Activated naive CD4-positive, alpha-beta T cell treated with anti-CD3 and anti-CD28 coated beads for 36 hours (primary cell): ENCODE measurements at regions not wholly inside any gene's neighbourhood (a gene's known extent, or its start where the extent isn't known, plus 50 kb on each side); places are given as distances from the start of the nearest gene placed in this dataset.
"Not testable (repeated sequence)": the region's sequence is repeated elsewhere in the genome, so short reads cannot be mapped to it uniquely, and the experiment has no call there.

ENCODE experiments used
- CTCF ChIA-PET: fragments of 350-600 bp; sonication (Branson Sonifier 250); formaldehyde crosslinking; loops from one replicate; lab custom pipeline; 2021; ENCODE audit warnings: antibody characterized with exemption; lab: Charles Lee
- DNase-seq: peaks from one replicate; pipeline ENCODE4 v3.0.0-alpha.2; 2020
- H3K27ac Mint-ChIP-seq: one replicate; pipeline ENCODE4 v1.8.0; 2021; ENCODE audit warnings: mild to moderate bottlenecking, mixed read lengths
- H3K27me3 Mint-ChIP-seq: one replicate; pipeline ENCODE4 v1.8.0; 2021; ENCODE audit warnings: low read depth, mixed read lengths
- H3K36me3 Mint-ChIP-seq: one replicate; pipeline ENCODE4 v1.8.0; 2021; ENCODE audit warnings: low read depth, mixed read lengths
- H3K4me1 Mint-ChIP-seq: one replicate; pipeline ENCODE4 v1.8.0; 2021; ENCODE audit warnings: low read depth, mixed read lengths
- H3K4me3 Mint-ChIP-seq: one replicate; pipeline ENCODE4 v1.8.0; 2021; ENCODE audit warnings: mild to moderate bottlenecking, moderate library complexity, mixed read lengths
- H3K9me3 Mint-ChIP-seq: one replicate; pipeline ENCODE4 v1.8.0; 2021; ENCODE audit warnings: mixed read lengths
- intact Hi-C: fragments of 100-400 bp; cut with micrococcal nuclease; formaldehyde crosslinking; loops from one replicate; pipeline ENCODE4 v1.15.1; 2023

- intact Hi-C loops, H3K27ac Mint-ChIP-seq, H3K4me3 Mint-ChIP-seq, H3K9me3 Mint-ChIP-seq, H3K27me3 Mint-ChIP-seq, H3K4me1 Mint-ChIP-seq, DNase-seq, H3K36me3 Mint-ChIP-seq, CTCF ChIA-PET: not testable (repeated sequence)
Measured at GRCh38 chr3:62951880-62952279, 76.7 kb upstream of the CADPS start.

GRCh38 chr3:62954580-62954979 lies 79.4 kb upstream of the CADPS start:
- Mint-ChIP-seq H3K36me3 (no peaks in the 10 kb centered on the region), H3K4me1 (no peaks in the 10 kb centered on the region), H3K27me3 (no peaks in the 10 kb centered on the region), H3K4me3 (no peak overlapping the region), H3K27ac (no peak overlapping the region), H3K9me3 (peaks cover 2% of the 10 kb centered on the region)
- intact Hi-C loops: no loop called here
- no peak for DNase-seq
- CTCF ChIA-PET: no interaction called here

DNA sequence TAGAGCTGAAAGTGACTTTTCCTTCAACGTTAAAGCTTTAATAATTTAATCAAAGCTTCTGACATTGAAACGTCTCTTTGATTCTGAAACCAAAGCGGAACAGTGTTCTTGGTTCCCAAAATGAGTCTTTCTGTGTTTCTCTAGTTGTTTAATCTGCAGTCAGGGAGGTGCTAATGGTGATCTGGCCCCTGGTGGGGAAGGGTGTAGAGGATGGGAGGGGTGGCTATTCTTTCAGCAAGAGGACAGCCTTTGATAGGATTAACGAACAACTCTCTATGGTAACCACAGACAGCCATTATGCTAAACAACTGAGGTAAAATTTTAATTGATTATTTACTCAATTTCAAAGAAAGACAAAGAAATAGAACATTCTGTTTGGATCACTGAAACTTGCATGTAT lies 79.9 kb upstream of the CADPS start:
- DNase-seq: no peak
- CTCF ChIA-PET: no interaction called here
- H3K27me3 Mint-ChIP-seq: no peaks in the 10 kb centered on the region
- peaks cover 2% of the 10 kb centered on the region for H3K9me3 Mint-ChIP-seq
- no peak overlapping the region for H3K27ac Mint-ChIP-seq
- no peaks in the 10 kb centered on the region for H3K36me3 Mint-ChIP-seq
- H3K4me3 Mint-ChIP-seq: no peak overlapping the region
- intact Hi-C loops: no loop called here
- no peaks in the 10 kb centered on the region for H3K4me1 Mint-ChIP-seq

- no peak for DNase-seq
- CTCF ChIA-PET: no interaction called here
Measured at GRCh38 chr3:62956411-62956810, 81.2 kb upstream of the CADPS start.

DNA sequence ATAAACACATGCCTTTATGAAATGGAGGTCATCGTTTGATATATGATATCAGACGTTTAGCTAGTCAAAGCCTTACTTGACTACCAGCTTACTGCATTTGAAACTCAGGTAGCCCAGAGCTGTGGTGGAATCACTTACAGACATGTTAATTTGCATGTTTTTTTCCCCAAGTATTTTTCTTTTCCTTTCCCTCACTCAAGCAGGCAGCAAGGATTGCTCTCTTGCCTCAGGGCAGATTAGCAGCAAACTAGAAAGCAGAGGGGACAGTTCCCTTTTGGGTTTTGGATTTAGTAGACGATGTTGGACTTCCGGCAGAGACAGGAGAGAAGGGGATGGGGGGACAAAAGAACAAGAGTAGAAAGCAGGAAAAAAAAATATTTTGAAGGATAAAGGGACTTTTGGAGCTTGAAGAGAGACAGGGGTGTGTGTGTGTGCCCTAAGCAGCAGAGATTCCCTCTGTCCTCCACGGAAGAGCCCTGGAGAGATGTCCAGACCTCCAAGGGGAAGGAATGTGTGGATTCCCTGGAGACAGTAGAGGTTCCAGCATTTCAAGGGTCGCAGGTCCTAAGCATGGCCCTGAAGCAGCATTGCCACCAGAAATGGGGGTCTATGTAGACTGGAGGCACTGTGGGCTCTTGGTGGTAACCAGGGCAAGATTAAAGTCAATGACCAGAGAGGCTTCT lies 86.8 kb upstream of the CADPS start:
- no peak for DNase-seq
- no peaks in the 10 kb centered on the region for H3K36me3 Mint-ChIP-seq
- no peak overlapping the region for H3K4me3 Mint-ChIP-seq
- no peaks in the 10 kb centered on the region for H3K4me1 Mint-ChIP-seq
- intact Hi-C loops: no loop called here
- peaks cover 3% of the 10 kb centered on the region for H3K9me3 Mint-ChIP-seq
- H3K27me3 Mint-ChIP-seq: no peaks in the 10 kb centered on the region
- H3K27ac Mint-ChIP-seq: no peak overlapping the region
- CTCF ChIA-PET: no interaction called here

More at GRCh38 chr3:62956411-62956810, 81.2 kb upstream of the CADPS start:
- no peak overlapping the region for H3K27ac Mint-ChIP-seq
- H3K4me3 Mint-ChIP-seq: no peak overlapping the region
- no peaks in the 10 kb centered on the region for H3K36me3 Mint-ChIP-seq
- no peaks in the 10 kb centered on the region for H3K4me1 Mint-ChIP-seq
- H3K9me3 Mint-ChIP-seq: peaks cover 2% of the 10 kb centered on the region
- no peaks in the 10 kb centered on the region for H3K27me3 Mint-ChIP-seq
- intact Hi-C loops: no loop called here

DNA sequence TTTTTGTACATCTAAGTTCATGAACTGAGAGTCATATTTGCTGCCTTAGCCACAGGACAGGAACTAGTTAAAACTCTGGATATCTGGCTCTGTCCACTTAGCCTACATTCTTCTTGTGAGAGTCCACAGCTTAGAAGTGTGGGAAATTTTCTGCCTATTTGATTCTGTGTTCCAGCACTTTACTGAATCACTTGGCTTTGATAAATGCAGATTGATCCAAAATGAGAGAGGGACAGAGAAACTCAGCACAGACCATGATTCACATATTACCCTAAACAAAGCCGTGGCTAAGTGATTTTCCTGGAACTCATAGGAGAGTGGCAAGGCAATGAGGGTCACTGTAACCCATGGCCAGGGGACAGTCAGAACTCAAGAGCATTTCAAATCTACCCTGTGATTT lies 87.5 kb upstream of the CADPS start:
- H3K9me3 Mint-ChIP-seq: peaks cover 3% of the 10 kb centered on the region
- no peak overlapping the region for H3K27ac Mint-ChIP-seq
- no peak for DNase-seq
- no peaks in the 10 kb centered on the region for H3K36me3 Mint-ChIP-seq
- H3K4me3 Mint-ChIP-seq: no peak overlapping the region
- intact Hi-C loops: no loop called here
- CTCF ChIA-PET: no interaction called here
- no peaks in the 10 kb centered on the region for H3K4me1 Mint-ChIP-seq
- H3K27me3 Mint-ChIP-seq: no peaks in the 10 kb centered on the region

- no peak for DNase-seq
- Mint-ChIP-seq H3K4me3 (no peak overlapping the region), H3K36me3 (no peaks in the 10 kb centered on the region), H3K27ac (no peak overlapping the region), H3K4me1 (no peaks in the 10 kb centered on the region), H3K9me3 (peaks cover 3% of the 10 kb centered on the region), H3K27me3 (no peaks in the 10 kb centered on the region)
- CTCF ChIA-PET: no interaction called here
- intact Hi-C loops: no loop called here
Measured at GRCh38 chr3:62965311-62965710, 90.1 kb upstream of the CADPS start.

DNA sequence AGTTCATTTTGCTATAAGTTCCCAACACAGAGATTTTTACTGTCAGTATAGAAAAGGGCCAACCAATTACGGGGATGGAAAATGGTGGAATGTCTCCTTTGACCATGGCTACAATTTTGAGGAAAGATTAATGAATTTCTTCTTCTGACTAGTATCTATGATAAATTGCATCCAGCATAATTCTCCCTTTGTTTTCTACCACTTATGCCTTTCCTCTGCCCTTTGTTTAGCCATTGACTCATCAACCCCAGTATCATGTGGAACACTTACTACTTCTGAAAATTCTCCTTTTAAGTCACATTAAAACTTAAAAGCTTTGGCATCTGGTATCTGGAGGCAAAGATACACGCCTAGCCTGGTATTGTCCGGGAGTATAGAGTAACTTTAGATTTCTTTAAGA lies 92.9 kb upstream of the CADPS start:
- Mint-ChIP-seq H3K4me1 (no peaks in the 10 kb centered on the region), H3K36me3 (no peaks in the 10 kb centered on the region), H3K4me3 (no peak overlapping the region), H3K9me3 (peaks cover 3% of the 10 kb centered on the region), H3K27me3 (no peaks in the 10 kb centered on the region), H3K27ac (no peak overlapping the region)
- intact Hi-C loops: no loop called here
- no peak for DNase-seq
- CTCF ChIA-PET: no interaction called here

DNA sequence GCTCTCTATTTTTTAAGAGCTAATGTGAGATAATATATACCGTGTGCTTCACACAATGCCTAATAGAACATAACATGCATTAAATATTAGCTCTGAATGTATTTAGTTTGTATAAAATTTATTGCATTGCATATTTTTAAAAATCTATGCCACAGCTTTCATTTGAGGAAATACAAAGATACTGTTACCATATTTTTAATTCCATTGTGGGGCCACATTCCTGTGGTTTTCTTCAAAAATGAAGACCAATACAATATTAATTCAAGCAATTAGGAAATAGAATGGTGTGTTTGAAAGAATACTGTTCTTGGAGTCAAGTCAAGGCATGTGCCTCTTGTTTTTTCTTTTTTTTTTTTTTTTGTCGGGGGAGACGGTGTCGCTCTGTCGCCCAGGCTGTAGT lies 95.4 kb upstream of the CADPS start:
- no peak for DNase-seq
- Mint-ChIP-seq H3K36me3 (no peaks in the 10 kb centered on the region), H3K27ac (no peak overlapping the region), H3K27me3 (no peaks in the 10 kb centered on the region), H3K4me3 (no peak overlapping the region), H3K9me3 (peaks cover 3% of the 10 kb centered on the region), H3K4me1 (no peaks in the 10 kb centered on the region)
- CTCF ChIA-PET: interaction anchor here (0.6 to 0.7 kb wide), 2 partner anchors 21 to 990 kb away, joined by 3 to 6 read pairs; no protein-coding TSS in a partner anchor
- intact Hi-C loops: no loop called here

DNA sequence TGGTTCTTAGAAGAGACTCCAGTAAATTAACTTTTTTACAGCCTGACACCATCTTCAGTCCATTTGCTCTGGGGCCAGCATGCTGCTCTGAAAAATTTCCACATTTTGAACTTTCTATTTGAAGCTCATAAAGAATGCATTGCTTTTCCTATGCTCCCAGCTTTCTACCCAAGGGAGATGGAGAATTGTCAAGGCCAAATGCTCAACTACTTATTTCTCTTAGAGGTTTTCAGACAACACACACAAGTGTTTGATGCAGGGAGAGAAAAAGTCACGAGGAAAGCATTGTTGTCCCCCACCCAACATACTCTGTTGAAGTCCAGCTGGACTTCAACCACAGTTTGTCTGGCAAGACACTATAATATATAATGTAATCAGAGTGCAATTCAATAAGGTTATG lies 100.3 kb upstream of the CADPS start:
- CTCF ChIA-PET: no interaction called here
- intact Hi-C loops: no loop called here
- no peak overlapping the region for H3K27ac Mint-ChIP-seq
- no peaks in the 10 kb centered on the region for H3K4me1 Mint-ChIP-seq
- H3K9me3 Mint-ChIP-seq: no peaks in the 10 kb centered on the region
- no peaks in the 10 kb centered on the region for H3K27me3 Mint-ChIP-seq
- DNase-seq: no peak
- no peaks in the 10 kb centered on the region for H3K36me3 Mint-ChIP-seq
- H3K4me3 Mint-ChIP-seq: no peak overlapping the region

DNA sequence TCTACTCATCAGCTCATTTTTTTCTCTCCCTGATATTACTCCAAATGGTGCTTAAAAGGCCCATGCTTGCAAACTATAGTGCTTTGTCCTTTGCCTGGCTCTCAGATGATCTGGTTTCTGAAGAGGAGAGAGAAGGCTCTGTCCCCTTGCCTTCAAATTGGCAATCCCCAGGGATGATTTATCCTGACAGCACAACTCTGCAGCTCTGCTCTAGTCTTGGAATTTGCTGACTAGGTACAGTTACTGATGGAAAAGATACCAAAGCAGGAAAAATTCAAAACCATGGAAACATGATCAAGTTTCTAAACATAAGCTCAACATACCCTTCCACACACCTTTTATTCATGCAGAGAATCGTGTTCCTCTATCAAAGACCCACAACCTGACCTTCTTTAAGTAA lies 106.7 kb upstream of the CADPS start:
- Mint-ChIP-seq H3K4me3 (no peak overlapping the region), H3K4me1 (no peaks in the 10 kb centered on the region), H3K9me3 (no peaks in the 10 kb centered on the region), H3K27me3 (no peaks in the 10 kb centered on the region), H3K36me3 (no peaks in the 10 kb centered on the region), H3K27ac (no peak overlapping the region)
- DNase-seq: no peak
- CTCF ChIA-PET: no interaction called here
- intact Hi-C loops: no loop called here

DNA sequence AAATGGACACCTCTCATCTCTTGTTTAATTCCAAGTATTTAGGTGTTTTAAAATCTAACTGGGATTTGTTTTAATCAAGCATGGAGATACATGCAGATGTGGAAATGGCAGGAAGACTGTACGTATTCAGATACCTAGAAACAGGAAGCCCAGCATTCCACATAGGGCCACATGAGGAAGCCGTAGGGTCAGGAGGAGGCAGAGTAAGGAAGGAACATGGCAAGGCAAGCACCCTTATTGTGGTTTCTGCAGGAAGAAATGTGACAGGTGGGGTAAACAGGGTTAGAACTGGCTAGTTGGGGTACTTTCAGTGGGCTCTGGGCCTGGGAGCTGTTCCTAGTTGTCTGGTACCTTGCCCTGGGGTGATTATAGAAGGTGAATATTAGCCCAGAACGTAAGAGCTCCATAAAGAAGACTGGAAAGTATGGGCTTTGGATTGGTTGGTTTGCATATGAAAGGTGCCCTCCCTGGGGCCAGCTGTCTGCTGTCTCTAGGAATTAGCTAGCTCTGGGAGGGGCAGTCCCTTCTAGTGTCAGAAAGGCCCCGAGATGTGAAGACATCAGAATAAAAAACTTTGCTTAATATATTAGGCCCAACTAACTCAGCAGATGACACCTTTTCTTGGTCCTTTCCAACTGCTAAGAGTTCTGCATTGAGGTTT lies 107.7 kb upstream of the CADPS start:
- no peak overlapping the region for H3K4me3 Mint-ChIP-seq

GRCh38 chr3:62986061-62986460 lies 110.8 kb upstream of the CADPS start:
- intact Hi-C loops: no loop called here
- H3K36me3 Mint-ChIP-seq: no peaks in the 10 kb centered on the region
- H3K4me1 Mint-ChIP-seq: no peaks in the 10 kb centered on the region
- H3K9me3 Mint-ChIP-seq: no peaks in the 10 kb centered on the region
- CTCF ChIA-PET: no interaction called here
- no peak overlapping the region for H3K27ac Mint-ChIP-seq
- no peak overlapping the region for H3K4me3 Mint-ChIP-seq
- DNase-seq: no peak
- no peaks in the 10 kb centered on the region for H3K27me3 Mint-ChIP-seq

More for the DNA sequence above, 107.7 kb upstream of the CADPS start:
- CTCF ChIA-PET: no interaction called here
- DNase-seq: no peak
- no peaks in the 10 kb centered on the region for H3K27me3 Mint-ChIP-seq
- no peaks in the 10 kb centered on the region for H3K4me1 Mint-ChIP-seq
- H3K9me3 Mint-ChIP-seq: no peaks in the 10 kb centered on the region
- H3K36me3 Mint-ChIP-seq: no peaks in the 10 kb centered on the region
- intact Hi-C loops: no loop called here
- no peak overlapping the region for H3K27ac Mint-ChIP-seq
